GM12875 (cell line): ENCODE measurements at regions not wholly inside any gene's neighbourhood (a gene's known extent, or its start where the extent isn't known, plus 50 kb on each side); places are given as distances from the start of the nearest gene placed in this dataset.
"Not testable (repeated sequence)": the region's sequence is repeated elsewhere in the genome, so short reads cannot be mapped to it uniquely, and the experiment has no call there.

Source experiments
- H3K4me3 ChIP-seq: one replicate; pipeline ENCODE4 v1.5.1; 2011; ENCODE audit warnings: low read depth, low read length, control low read depth
- TF ChIP-seq, protein P1 (sequence below): IDR thresholded peaks from 2 replicates; pipeline ENCODE4 v1.5.1; 2011; ENCODE audit warnings: low read depth, mild to moderate bottlenecking, control low read depth, inconsistent platforms, low read length, moderate library complexity, borderline replicate concordance; ENCODE audit not compliant: insufficient read depth

DNA sequence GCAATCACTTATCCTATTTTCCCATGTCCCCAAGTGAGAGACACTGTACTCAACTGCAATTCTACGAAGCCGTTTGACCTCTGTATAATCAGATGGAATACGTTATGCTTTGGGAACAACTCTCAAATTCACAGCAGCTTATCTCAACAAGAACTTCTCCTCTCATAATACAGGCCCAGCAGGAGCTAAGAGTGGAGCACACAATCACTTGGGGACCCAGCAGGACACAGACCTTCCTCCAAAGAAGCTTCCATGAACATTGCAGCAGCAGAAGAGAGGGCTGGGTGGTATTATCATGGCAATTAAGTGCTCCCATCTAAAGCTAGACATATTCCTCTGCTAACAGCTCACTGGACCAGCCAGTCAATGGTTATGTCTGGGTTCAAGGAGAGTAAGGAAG is 428.3 kb upstream of the MIR17HG start:
- TF ChIP-seq, protein P1, sequence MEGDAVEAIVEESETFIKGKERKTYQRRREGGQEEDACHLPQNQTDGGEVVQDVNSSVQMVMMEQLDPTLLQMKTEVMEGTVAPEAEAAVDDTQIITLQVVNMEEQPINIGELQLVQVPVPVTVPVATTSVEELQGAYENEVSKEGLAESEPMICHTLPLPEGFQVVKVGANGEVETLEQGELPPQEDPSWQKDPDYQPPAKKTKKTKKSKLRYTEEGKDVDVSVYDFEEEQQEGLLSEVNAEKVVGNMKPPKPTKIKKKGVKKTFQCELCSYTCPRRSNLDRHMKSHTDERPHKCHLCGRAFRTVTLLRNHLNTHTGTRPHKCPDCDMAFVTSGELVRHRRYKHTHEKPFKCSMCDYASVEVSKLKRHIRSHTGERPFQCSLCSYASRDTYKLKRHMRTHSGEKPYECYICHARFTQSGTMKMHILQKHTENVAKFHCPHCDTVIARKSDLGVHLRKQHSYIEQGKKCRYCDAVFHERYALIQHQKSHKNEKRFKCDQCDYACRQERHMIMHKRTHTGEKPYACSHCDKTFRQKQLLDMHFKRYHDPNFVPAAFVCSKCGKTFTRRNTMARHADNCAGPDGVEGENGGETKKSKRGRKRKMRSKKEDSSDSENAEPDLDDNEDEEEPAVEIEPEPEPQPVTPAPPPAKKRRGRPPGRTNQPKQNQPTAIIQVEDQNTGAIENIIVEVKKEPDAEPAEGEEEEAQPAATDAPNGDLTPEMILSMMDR, result no peak
- no peak overlapping the region for H3K4me3 ChIP-seq

DNA sequence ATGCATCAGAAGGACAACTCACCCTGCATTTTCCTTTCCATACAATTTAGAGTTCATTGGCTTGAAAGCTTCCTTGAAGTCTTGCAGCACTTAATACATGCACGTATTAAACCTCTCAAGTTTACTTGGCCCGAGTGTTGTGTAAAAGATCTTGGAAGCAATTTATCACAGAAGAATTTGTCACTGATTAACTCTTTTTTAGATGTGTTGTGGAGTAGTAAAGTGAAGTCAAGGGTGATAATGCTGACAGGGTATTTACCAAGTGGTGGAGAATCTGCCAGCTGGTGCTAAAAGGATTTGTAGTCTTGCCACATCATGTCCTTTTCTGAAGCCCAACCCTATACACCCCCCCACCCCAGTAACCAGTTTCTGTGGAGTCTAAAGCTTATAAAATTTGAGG is 421.0 kb upstream of the MIR17HG start:
- no peak overlapping the region for H3K4me3 ChIP-seq
- TF ChIP-seq, protein P1, result no peak

DNA sequence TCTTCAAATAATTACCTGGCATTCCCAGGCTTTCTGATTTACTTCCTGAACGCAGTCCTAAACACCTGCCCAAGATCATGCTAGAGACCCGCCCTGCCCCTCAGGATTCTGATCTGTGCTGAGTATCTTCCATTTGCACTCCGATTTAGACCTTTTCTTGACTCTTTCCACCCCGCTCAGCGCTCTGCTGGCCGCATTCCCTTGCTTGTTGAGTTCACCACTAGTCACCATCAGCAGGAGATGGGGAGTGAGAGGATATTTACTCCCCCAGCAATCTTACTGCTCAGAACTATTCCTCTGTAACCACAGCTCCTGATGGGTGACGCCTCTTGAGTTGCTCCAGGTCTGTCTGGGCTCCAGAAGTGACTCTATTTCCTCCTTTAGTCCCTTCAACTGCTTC is 419.4 kb upstream of the MIR17HG start:
- TF ChIP-seq, protein P1, result no peak
- H3K4me3 ChIP-seq, result no peak overlapping the region

DNA sequence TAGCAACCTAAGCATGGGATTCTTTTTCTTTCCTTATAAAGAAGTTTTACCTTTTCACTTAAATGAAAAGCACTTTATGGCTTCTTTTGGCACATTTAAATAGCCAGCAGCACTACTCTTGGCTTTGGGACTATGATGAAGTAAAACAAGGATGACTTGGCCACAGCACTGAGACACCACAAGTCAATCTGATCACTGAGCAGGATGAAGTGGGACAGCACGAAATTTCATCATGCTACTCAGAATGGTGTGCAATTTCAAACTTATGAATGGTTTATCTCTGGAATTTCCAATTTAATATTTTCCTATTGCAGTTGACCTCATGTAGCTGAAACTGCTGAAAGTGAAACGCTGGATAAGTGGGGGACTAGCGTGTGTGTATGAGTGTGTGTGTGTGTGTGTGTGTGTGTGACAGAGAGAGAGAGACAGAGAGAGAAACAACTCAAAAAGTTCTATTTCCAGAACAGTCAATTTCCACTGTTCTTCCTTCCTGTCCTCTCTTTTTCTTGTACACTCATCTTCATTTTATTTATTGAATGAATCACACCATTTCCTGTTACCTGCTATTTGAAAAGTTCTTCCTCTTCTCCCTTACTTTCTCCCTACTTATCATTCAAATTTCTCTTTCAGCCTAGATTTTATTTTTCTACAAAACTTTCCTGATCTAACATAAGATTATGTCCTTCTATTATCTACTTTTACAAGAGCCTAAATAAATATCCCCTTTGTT is 414.2 kb upstream of the MIR17HG start:
- H3K4me3 ChIP-seq, result no peak overlapping the region

DNA sequence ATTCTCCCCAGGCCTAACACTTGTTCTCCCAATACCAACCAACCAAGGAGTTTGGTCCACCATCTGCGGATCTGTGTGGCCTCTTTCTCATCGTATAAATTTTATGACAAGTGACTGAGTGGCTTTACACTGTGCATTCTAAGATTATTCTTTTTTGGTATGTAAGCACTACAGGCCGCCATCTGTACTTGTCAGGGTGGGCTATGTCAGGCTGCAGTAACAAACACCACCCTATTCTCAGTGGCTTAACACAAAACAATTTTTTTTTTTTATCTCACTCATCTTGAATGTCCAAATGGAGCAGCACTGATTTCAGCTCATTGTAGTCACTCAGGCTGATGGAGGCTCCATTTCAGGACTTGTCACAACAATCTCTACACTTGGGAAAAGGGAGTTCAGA is 412.7 kb upstream of the MIR17HG start:
- H3K4me3 ChIP-seq, result no peak overlapping the region
- TF ChIP-seq, protein P1, result no peak

More for the DNA sequence above, 414.2 kb upstream of the MIR17HG start:
- TF ChIP-seq, protein P1, result no peak

DNA sequence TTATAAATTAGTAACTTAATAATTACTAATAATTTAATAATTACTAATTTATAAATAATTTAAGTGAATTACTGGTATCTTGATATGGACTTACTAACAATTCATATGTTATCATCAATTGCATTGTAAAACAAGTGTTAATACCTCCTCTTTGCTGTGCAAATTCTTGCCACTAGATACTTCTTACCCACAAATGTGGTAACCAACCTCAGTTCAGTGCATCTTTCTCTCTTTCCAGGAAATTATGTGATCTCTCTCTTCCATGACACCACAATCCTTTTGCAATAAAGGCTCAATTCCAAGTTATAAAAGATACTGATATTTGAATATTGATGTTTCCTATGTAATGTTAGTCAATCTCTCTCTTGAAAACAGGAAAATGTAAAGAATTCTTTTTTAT is 408.6 kb upstream of the MIR17HG start:
- TF ChIP-seq, protein P1, result no peak
- no peak overlapping the region for H3K4me3 ChIP-seq

DNA sequence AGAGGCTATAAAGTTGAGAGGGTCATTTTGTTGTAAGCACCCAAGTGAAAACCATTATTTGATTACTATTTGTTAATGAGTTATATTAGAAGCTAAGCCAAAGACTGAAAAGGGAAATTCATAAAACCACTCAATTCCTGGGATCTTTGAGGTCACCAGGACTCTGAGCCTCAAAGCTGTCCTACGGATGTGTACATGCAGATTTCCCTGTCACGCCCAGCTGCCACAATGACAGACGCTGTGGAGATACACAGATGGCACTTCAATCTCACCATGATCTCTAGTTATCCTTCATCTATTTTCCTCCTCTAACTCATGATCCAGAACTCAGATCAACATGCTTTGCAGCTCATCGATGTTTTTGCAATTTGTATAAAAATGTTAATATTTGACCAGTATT is 403.5 kb upstream of the MIR17HG start:
- TF ChIP-seq, protein P1, result no peak
- no peak overlapping the region for H3K4me3 ChIP-seq

DNA sequence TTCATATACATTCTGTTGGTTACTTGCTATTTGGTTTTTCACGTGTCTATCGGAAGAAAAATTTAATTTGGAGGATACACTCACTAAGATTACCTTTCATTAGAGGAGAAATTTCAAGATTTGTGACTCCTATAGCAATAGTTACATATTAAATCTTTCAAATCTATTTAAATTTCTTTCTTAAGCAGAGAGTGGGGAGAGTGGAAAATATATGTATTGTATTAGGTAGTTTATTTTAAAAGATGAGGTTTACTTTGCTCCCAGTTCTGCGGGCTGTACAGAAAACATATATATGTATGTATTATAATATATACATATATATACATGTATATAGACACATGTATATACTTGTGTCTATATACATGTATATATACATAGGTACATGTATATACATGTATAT is 402.3 kb upstream of the MIR17HG start:
- H3K4me3 ChIP-seq, result not testable (repeated sequence)

DNA sequence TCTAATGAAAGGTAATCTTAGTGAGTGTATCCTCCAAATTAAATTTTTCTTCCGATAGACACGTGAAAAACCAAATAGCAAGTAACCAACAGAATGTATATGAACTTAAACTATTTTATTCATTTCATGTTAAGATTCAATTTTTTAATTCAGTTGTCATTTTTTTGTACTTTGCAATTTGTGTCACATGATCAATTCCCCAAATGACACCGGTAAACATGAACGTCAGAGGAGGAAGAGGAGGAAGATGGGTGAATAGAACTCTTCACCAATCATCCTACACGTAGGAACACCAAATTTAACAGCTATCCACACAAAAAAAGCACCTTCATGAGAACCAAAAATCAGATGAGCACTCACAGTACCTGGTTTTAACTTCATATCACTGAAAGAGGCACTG is 401.4 kb upstream of the MIR17HG start:
- not testable (repeated sequence) for H3K4me3 ChIP-seq
